Lower leg skin (tissue), 3 donors: ENCODE measurements at regions not wholly inside any gene's neighbourhood (a gene's known extent, or its start where the extent isn't known, plus 50 kb on each side); places are given as distances from the start of the nearest gene placed in this dataset.

Source experiments
- POLR2A ChIP-seq, 2 donors: fragments of 450-650 bp; IDR thresholded peaks; one replicate each; pipeline ENCODE4 v1.6.1; 2016 to 2017; ENCODE audit warnings: antibody characterized with exemption in 2 of 2, mild to moderate bottlenecking in 1 of 2, moderate library complexity in 1 of 2
- TF ChIP-seq, protein P1 (sequence below), 3 donors: fragments of 450-650 bp; IDR thresholded peaks; one replicate each; pipeline ENCODE4 v1.5.1; 2016; ENCODE audit warnings: antibody characterized with exemption in 3 of 3, mild to moderate bottlenecking in 3 of 3, moderate library complexity in 2 of 3

DNA sequence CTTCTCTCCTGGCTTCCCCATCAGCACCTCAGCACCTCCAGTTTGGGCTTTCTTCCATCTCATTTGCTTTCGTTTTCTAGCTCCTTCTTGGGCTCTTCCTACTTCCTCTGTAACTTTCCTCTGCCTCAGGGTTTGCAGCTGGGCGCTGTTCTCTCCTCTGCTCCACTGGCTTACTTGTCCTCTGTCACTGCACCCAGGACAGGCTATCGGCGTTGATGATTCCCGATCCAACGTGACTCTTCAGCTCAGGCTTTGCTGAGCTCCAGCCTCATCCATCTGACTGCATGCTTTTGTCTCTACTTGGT is 362.4 kb downstream of the CYRIA start:
- TF ChIP-seq, protein P1, sequence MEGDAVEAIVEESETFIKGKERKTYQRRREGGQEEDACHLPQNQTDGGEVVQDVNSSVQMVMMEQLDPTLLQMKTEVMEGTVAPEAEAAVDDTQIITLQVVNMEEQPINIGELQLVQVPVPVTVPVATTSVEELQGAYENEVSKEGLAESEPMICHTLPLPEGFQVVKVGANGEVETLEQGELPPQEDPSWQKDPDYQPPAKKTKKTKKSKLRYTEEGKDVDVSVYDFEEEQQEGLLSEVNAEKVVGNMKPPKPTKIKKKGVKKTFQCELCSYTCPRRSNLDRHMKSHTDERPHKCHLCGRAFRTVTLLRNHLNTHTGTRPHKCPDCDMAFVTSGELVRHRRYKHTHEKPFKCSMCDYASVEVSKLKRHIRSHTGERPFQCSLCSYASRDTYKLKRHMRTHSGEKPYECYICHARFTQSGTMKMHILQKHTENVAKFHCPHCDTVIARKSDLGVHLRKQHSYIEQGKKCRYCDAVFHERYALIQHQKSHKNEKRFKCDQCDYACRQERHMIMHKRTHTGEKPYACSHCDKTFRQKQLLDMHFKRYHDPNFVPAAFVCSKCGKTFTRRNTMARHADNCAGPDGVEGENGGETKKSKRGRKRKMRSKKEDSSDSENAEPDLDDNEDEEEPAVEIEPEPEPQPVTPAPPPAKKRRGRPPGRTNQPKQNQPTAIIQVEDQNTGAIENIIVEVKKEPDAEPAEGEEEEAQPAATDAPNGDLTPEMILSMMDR (IDR thresholded peaks at IDR 0.05), result no peak
- TF ChIP-seq POLR2A (IDR thresholded peaks at IDR 0.05), result no peak
